CD14-positive monocyte (primary cell): ENCODE measurements at regions not wholly inside any gene's neighbourhood (a gene's known extent, or its start where the extent isn't known, plus 50 kb on each side); places are given as distances from the start of the nearest gene placed in this dataset.

Experiments
- DNase-seq, 3 donors: peaks; one replicate each; pipeline ENCODE4 v3.0.0-alpha.2; 2011 to 2022
- H2AFZ ChIP-seq: 2 replicates; pipeline ENCODE4 v1.6.0; 2012; ENCODE audit warnings: mild to moderate bottlenecking, low read depth, low read length, inconsistent platforms; ENCODE audit not compliant: insufficient read depth, poor library complexity, severe bottlenecking
- H3K27ac ChIP-seq, 2 donors: 1 replicate in 1 of 2; 2 replicates in 1 of 2; pipeline ENCODE4 v1.5.1; 2012 to 2013; ENCODE audit warnings: low read length in 2 of 2, control low read depth in 1 of 2, inconsistent platforms in 1 of 2, low read depth in 1 of 2, mild to moderate bottlenecking in 1 of 2
- H3K27me3 ChIP-seq, 2 donors: one replicate each; pipeline versions ENCODE4 v1.6.0 to v1.6.1; 2011 to 2013; ENCODE audit warnings: low read length in 2 of 2; ENCODE audit not compliant: control insufficient read depth in 2 of 2, insufficient read depth in 2 of 2
- H3K36me3 ChIP-seq, 2 donors: replicated peaks in 1 of 2; 1 replicate in 1 of 2; 2 replicates in 1 of 2; pipeline versions ENCODE4 v1.5.1 to v1.6.1; 2012 to 2013; ENCODE audit warnings: low read length in 2 of 2, control low read depth in 1 of 2, inconsistent platforms in 1 of 2, mild to moderate bottlenecking in 1 of 2; ENCODE audit not compliant: insufficient read depth in 2 of 2, control insufficient read depth in 1 of 2
- H3K4me1 ChIP-seq, 2 donors: 1 replicate in 1 of 2; 2 replicates in 1 of 2; pipeline versions ENCODE4 v1.5.1 to v1.6.1; 2012 to 2013; ENCODE audit warnings: low read length in 2 of 2, control low read depth in 1 of 2, inconsistent platforms in 1 of 2, mild to moderate bottlenecking in 1 of 2, moderate library complexity in 1 of 2; ENCODE audit not compliant: insufficient read depth in 2 of 2, control insufficient read depth in 1 of 2
- H3K4me2 ChIP-seq: replicated peaks from 2 replicates; pipeline ENCODE3; 2012; ENCODE audit warnings: low read length, moderate library complexity, mild to moderate bottlenecking; ENCODE audit not compliant: poor library complexity, severe bottlenecking; ENCODE audit errors: extremely low read depth
- H3K4me3 ChIP-seq, 3 experiments: fragments of 200-600 bp in 1 of 3; sonication (generic) in 1 of 3; replicated peaks in 1 of 3; 1 replicate in 2 of 3; 2 replicates in 1 of 3; pipeline ENCODE4 v1.5.1; 2011 to 2013; ENCODE audit warnings: low read length in 3 of 3, mild to moderate bottlenecking in 3 of 3, control low read depth in 2 of 3, low read depth in 2 of 3, inconsistent platforms in 1 of 3, moderate library complexity in 1 of 3
- H3K79me2 ChIP-seq: 2 replicates; pipeline ENCODE4 v1.6.0; 2012; ENCODE audit warnings: mild to moderate bottlenecking, control low read depth, inconsistent platforms, low read length, moderate library complexity; ENCODE audit not compliant: insufficient read depth
- H3K9ac ChIP-seq: 2 replicates; pipeline ENCODE4 v1.6.0; 2017; ENCODE audit warnings: low read length, mild to moderate bottlenecking; ENCODE audit not compliant: insufficient read depth, poor library complexity, severe bottlenecking
- H3K9me3 ChIP-seq, 2 donors: replicated peaks in 1 of 2; 1 replicate in 1 of 2; 2 replicates in 1 of 2; pipeline versions ENCODE4 v1.5.1 to v1.6.1; 2012 to 2013; ENCODE audit warnings: low read length in 2 of 2, control low read depth in 1 of 2; ENCODE audit not compliant: control insufficient read depth in 1 of 2, insufficient read depth in 1 of 2
- H4K20me1 ChIP-seq: 2 replicates; pipeline ENCODE4 v1.6.0; 2012; ENCODE audit warnings: mild to moderate bottlenecking, low read length, control low read depth, moderate library complexity; ENCODE audit not compliant: insufficient read depth
- H3K27ac Mint-ChIP-seq, 7 donors: one replicate each; pipeline ENCODE4 v1.8.0; 2020; ENCODE audit warnings: mild to moderate bottlenecking in 7 of 7, mixed read lengths in 7 of 7, moderate library complexity in 6 of 7, inconsistent platforms in 2 of 7
- H3K27me3 Mint-ChIP-seq, 3 donors: one replicate each; pipeline ENCODE4 v1.8.0; 2021 to 2022; ENCODE audit warnings: low read depth in 3 of 3, mild to moderate bottlenecking in 3 of 3, mixed read lengths in 3 of 3, moderate library complexity in 3 of 3, inconsistent platforms in 1 of 3
- H3K36me3 Mint-ChIP-seq, 2 donors: one replicate each; pipeline ENCODE4 v1.8.0; 2020; ENCODE audit warnings: mixed read lengths in 2 of 2, inconsistent platforms in 1 of 2, mild to moderate bottlenecking in 1 of 2
- H3K4me1 Mint-ChIP-seq: one replicate; pipeline ENCODE4 v1.8.0; 2020; ENCODE audit warnings: mild to moderate bottlenecking, mixed read lengths
- H3K4me3 Mint-ChIP-seq, 2 donors: one replicate each; pipeline ENCODE4 v1.8.0; 2020; ENCODE audit warnings: mild to moderate bottlenecking in 2 of 2, mixed read lengths in 2 of 2, moderate library complexity in 1 of 2
- H3K9me3 Mint-ChIP-seq, 7 donors: one replicate each; pipeline ENCODE4 v1.8.0; 2020 to 2022; ENCODE audit warnings: mixed read lengths in 7 of 7, mild to moderate bottlenecking in 6 of 7, moderate library complexity in 6 of 7, inconsistent platforms in 2 of 7
- WGBS: methylation state at CpG from one replicate; pipeline ENCODE4 v1.1.5; 2013; ENCODE audit warnings: missing lambda C conversion rate; ENCODE audit not compliant: insufficient coverage; 5-methylcytosine and 5-hydroxymethylcytosine counted together
- intact Hi-C, 2 donors: fragments of 100-400 bp; cut with micrococcal nuclease; formaldehyde crosslinking; loops; one replicate each; pipeline versions ENCODE4 v1.15.0 to v1.15.1; 2023
- TF ChIP-seq, protein P1 (sequence below): fragments of 200-600 bp; IDR thresholded peaks from one replicate; pipeline ENCODE4 v1.8.0; 2022; ENCODE audit warnings: antibody characterized with exemption, mild to moderate bottlenecking

DNA sequence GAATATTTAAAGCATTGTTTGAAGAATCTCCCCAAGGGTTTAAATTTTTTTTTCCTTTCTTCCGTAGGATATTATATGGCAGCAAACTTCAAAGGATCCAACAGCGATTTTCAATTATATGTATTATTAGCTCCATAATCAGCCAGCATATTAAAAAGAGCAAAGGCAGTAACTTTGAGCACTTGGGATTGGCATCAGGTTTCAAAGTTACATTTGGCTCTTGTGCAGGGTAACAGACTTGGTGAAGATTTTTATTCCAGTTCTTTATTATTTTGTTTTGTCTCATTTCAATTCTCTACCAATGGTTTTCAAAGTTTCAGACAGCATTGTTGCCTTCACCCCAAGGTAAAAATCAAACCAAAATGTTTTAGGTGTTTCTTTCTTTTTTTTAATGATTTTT, 116.7 kb upstream of the ZNF366 start:
- no peak overlapping the region for H2AFZ ChIP-seq
- no peak overlapping the region for H3K4me2 ChIP-seq
- Mint-ChIP-seq H3K4me3 (no peak overlapping the region), H3K36me3 (no peaks in the 10 kb centered on the region), H3K27ac (no peak overlapping the region), H3K27me3 (peaks cover 2 to 9% (median 3%) of the 10 kb centered on the region in 3 donors), H3K4me1 (peaks cover 5% of the 10 kb centered on the region), H3K9me3 (peaks cover 0 to 2% (median 0%) of the 10 kb centered on the region in 7 donors)
- no peaks in the 10 kb centered on the region for H3K36me3 ChIP-seq
- intact Hi-C loops, result no loop called here
- H3K4me1 ChIP-seq, result no peaks in the 10 kb centered on the region
- no peak for DNase-seq
- H3K27me3 ChIP-seq, result peaks cover 0 to 2% of the 10 kb centered on the region in 2 donors
- H4K20me1 ChIP-seq, result no peaks in the 10 kb centered on the region
- H3K4me3 ChIP-seq, result no peak overlapping the region
- TF ChIP-seq, protein P1, sequence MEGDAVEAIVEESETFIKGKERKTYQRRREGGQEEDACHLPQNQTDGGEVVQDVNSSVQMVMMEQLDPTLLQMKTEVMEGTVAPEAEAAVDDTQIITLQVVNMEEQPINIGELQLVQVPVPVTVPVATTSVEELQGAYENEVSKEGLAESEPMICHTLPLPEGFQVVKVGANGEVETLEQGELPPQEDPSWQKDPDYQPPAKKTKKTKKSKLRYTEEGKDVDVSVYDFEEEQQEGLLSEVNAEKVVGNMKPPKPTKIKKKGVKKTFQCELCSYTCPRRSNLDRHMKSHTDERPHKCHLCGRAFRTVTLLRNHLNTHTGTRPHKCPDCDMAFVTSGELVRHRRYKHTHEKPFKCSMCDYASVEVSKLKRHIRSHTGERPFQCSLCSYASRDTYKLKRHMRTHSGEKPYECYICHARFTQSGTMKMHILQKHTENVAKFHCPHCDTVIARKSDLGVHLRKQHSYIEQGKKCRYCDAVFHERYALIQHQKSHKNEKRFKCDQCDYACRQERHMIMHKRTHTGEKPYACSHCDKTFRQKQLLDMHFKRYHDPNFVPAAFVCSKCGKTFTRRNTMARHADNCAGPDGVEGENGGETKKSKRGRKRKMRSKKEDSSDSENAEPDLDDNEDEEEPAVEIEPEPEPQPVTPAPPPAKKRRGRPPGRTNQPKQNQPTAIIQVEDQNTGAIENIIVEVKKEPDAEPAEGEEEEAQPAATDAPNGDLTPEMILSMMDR, result no peak
- no peak overlapping the region for H3K9ac ChIP-seq
- H3K9me3 ChIP-seq, result no peaks in the 10 kb centered on the region
- no CpG with 5 or more reads among the region's 2 CpGs for WGBS
- H3K27ac ChIP-seq, result no peak overlapping the region
- no peaks in the 10 kb centered on the region for H3K79me2 ChIP-seq

DNA sequence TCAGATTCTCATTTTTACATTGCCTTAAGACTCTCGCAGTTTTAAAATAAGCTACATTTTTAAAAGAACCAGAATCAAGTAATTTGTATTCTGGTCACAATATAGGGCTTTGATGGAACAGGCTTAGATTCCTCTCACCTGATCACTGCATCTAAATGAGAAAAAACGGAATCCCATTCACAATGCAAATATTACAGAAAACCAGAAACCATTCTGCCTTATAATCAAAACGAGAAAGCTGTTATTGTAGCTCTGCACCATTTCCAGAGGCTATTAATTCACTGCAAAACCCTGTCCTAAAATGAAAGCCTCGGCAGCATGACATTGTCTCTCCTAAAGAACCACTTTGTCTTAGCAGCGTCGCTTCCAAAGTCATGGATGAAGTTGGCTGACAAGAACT, 116.1 kb upstream of the ZNF366 start:
- intact Hi-C loops, result no loop called here
- H3K9me3 Mint-ChIP-seq, result peaks cover 0 to 2% (median 0%) of the 10 kb centered on the region in 7 donors
- Histone ChIP-seq H3K79me2 (no peaks in the 10 kb centered on the region), H3K27me3 (peaks cover 0 to 2% of the 10 kb centered on the region in 2 donors), H3K9ac (no peak overlapping the region), H2AFZ (no peak overlapping the region), H3K4me3 (no peak overlapping the region), H3K4me1 (no peaks in the 10 kb centered on the region), H4K20me1 (no peaks in the 10 kb centered on the region), H3K36me3 (no peaks in the 10 kb centered on the region), H3K9me3 (no peaks in the 10 kb centered on the region), H3K27ac (no peak overlapping the region), H3K4me2 (no peak overlapping the region)
- no peak for DNase-seq
- no peak overlapping the region for H3K4me3 Mint-ChIP-seq
- H3K4me1 Mint-ChIP-seq, result peaks cover 10% of the 10 kb centered on the region
- peaks cover 2 to 9% (median 3%) of the 10 kb centered on the region in 3 donors for H3K27me3 Mint-ChIP-seq
- H3K36me3 Mint-ChIP-seq, result no peaks in the 10 kb centered on the region
- TF ChIP-seq, protein P1, result no peak
- WGBS, result 67% methylated on average over 1 of the region's 6 CpGs
- H3K27ac Mint-ChIP-seq, result no peak overlapping the region
